ENCODE measurements at regions not wholly inside any gene's neighbourhood (a gene's known extent, or its start where the extent isn't known, plus 50 kb on each side); places are given as distances from the start of the nearest gene placed in this dataset.

- no peaks in the 10 kb centered on the region for H3K27me3 ChIP-seq (ENCODE audit: control insufficient read depth, insufficient read depth, low read length)
- DNase-seq (ENCODE audit: low read depth), result no peak
- TF ChIP-seq, protein P1, sequence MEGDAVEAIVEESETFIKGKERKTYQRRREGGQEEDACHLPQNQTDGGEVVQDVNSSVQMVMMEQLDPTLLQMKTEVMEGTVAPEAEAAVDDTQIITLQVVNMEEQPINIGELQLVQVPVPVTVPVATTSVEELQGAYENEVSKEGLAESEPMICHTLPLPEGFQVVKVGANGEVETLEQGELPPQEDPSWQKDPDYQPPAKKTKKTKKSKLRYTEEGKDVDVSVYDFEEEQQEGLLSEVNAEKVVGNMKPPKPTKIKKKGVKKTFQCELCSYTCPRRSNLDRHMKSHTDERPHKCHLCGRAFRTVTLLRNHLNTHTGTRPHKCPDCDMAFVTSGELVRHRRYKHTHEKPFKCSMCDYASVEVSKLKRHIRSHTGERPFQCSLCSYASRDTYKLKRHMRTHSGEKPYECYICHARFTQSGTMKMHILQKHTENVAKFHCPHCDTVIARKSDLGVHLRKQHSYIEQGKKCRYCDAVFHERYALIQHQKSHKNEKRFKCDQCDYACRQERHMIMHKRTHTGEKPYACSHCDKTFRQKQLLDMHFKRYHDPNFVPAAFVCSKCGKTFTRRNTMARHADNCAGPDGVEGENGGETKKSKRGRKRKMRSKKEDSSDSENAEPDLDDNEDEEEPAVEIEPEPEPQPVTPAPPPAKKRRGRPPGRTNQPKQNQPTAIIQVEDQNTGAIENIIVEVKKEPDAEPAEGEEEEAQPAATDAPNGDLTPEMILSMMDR (IDR thresholded peaks at IDR 0.05; ENCODE audit: insufficient read depth, low read length, poor library complexity, severe bottlenecking), result no peak
- H3K4me3 ChIP-seq (ENCODE audit: low read depth, low read length), result no peak overlapping the region
- no peaks in the 10 kb centered on the region for H3K36me3 ChIP-seq (ENCODE audit: control insufficient read depth, insufficient read depth, low read length)
Measured at GRCh38 chr10:113389969-113390368, 162.9 kb upstream of the HABP2 start.

DNA sequence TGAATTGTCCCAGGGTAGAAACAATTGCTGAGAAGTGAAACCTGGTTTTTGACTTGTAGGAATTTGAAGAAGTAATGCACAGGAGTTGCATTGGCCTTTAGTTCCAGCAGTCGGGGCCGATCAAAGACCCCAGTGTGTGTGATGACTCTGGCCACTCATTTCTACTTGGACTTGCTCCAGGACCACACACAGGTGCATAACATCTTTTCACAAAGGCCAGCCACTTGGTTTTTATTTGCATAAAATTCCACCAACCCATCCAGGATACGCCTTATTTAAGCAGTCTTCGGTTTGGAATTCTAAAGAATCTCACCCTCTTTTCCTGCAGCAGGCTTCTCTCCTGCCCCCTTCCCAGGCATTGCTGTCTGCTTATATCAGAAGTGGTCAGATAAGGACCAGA is 162.0 kb upstream of the HABP2 start:
- Histone ChIP-seq H3K27me3 (ENCODE audit: control insufficient read depth, insufficient read depth, low read length) (no peaks in the 10 kb centered on the region), H3K4me3 (ENCODE audit: low read depth, low read length) (no peak overlapping the region), H3K36me3 (ENCODE audit: control insufficient read depth, insufficient read depth, low read length) (no peaks in the 10 kb centered on the region)
- TF ChIP-seq, protein P1 (IDR thresholded peaks at IDR 0.05; ENCODE audit: insufficient read depth, low read length, poor library complexity, severe bottlenecking), result no peak
- DNase-seq (ENCODE audit: low read depth), result no peak

- no peak for DNase-seq (ENCODE audit: low read depth)
- peaks cover 2% of the 10 kb centered on the region for H3K27me3 ChIP-seq (ENCODE audit: control insufficient read depth, insufficient read depth, low read length)
- H3K36me3 ChIP-seq (ENCODE audit: control insufficient read depth, insufficient read depth, low read length), result no peaks in the 10 kb centered on the region
- H3K4me3 ChIP-seq (ENCODE audit: low read depth, low read length), result no peak overlapping the region
- TF ChIP-seq, protein P1 (IDR thresholded peaks at IDR 0.05; ENCODE audit: insufficient read depth, low read length, poor library complexity, severe bottlenecking), result no peak
Measured at GRCh38 chr10:113397047-113397446, 155.8 kb upstream of the HABP2 start.

GRCh38 chr10:113399065-113399464 is 153.8 kb upstream of the HABP2 start:
- Histone ChIP-seq H3K36me3 (ENCODE audit: control insufficient read depth, insufficient read depth, low read length) (no peaks in the 10 kb centered on the region), H3K4me3 (ENCODE audit: low read depth, low read length) (no peak overlapping the region), H3K27me3 (ENCODE audit: control insufficient read depth, insufficient read depth, low read length) (peaks cover 2% of the 10 kb centered on the region)
- TF ChIP-seq, protein P1 (IDR thresholded peaks at IDR 0.05; ENCODE audit: insufficient read depth, low read length, poor library complexity, severe bottlenecking), result no peak
- DNase-seq (ENCODE audit: low read depth), result no peak

DNA sequence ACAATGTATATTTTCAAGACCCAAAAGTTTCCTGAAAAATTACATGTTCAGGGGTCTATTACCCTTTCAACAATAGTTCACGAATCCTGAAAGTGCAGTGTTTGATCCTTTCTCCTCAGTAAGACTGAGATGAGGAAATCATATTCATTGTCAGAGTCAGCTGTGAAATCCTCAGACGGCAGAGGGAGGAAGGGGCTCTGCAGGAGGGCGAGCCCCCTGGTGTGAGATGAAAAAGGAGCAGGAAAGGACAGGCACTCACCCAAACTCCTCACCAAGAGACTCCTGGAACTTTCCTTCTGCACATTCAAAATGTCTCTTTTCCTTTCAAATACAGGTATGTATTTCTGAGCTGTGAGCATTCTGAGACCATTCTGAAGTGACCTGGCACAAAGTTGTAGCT is 150.3 kb upstream of the HABP2 start:
- H3K36me3 ChIP-seq (ENCODE audit: control insufficient read depth, insufficient read depth, low read length), result no peaks in the 10 kb centered on the region
- TF ChIP-seq, protein P1 (IDR thresholded peaks at IDR 0.05; ENCODE audit: insufficient read depth, low read length, poor library complexity, severe bottlenecking), result no peak
- DNase-seq (ENCODE audit: low read depth), result no peak
- no peak overlapping the region for H3K4me3 ChIP-seq (ENCODE audit: low read depth, low read length)
- peaks cover 3% of the 10 kb centered on the region for H3K27me3 ChIP-seq (ENCODE audit: control insufficient read depth, insufficient read depth, low read length)

DNA sequence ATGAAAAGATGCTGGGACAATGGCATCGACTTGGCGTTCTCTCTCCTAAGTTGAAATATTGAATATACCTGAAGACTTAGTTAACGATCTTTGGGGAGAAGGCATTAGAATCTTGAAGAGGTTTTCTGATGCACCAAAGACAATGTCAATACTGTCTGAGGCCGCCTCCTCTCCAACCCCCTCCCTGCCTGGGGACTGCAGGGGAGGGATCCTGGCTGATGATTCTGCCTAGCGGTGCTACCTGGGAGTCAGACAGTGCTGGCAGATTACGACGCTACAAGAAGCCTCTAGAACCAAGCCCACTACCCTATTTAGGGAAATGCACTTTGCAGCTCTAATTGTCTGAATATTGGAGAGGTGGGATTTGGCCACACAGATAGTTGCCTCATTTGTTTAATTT is 145.6 kb upstream of the HABP2 start:
- Histone ChIP-seq H3K4me3 (ENCODE audit: low read depth, low read length) (no peak overlapping the region), H3K36me3 (ENCODE audit: control insufficient read depth, insufficient read depth, low read length) (no peaks in the 10 kb centered on the region), H3K27me3 (ENCODE audit: control insufficient read depth, insufficient read depth, low read length) (peaks cover 3% of the 10 kb centered on the region)
- no peak for DNase-seq (ENCODE audit: low read depth)
- TF ChIP-seq, protein P1 (IDR thresholded peaks at IDR 0.05; ENCODE audit: insufficient read depth, low read length, poor library complexity, severe bottlenecking), result no peak
